ENCODE measurements at regions not wholly inside any gene's neighbourhood (a gene's known extent, or its start where the extent isn't known, plus 50 kb on each side); places are given as distances from the start of the nearest gene placed in this dataset.
"Not testable (repeated sequence)": the region's sequence is repeated elsewhere in the genome, so short reads cannot be mapped to it uniquely, and the experiment has no call there.

DNA sequence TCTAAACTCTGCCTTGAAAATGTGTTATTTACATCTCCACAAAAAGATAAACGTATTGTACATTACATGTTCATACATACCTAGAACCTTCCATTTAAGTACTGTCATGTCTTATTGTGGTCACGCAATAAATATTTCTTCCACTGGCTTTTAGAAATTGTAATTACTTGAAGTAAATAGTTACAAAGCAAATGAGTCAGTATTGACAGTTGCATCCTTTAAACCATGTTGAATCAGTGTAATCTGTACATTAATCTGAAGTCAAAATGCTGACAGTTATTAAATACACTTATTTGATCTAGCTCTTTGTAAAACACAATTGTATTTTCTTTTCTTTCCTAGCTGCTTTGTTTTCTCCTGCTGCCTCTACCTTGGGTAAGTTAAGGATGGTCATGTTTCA, 446.7 kb downstream of the EPHA5 start:
- POLR2A ChIA-PET: no interaction called here
- no peak for ATAC-seq
- Histone ChIP-seq H3K4me1 (ENCODE audit: control insufficient read depth, insufficient read depth, low read length) (no peaks in the 10 kb centered on the region), H3K27me3 (ENCODE audit: control insufficient read depth, insufficient read depth, low read length) (no peaks in the 10 kb centered on the region), H3K4me3 (ENCODE audit: low read depth in 2 of 2, low read length in 2 of 2) (no peak overlapping the region), H3K36me3 (ENCODE audit: control insufficient read depth, insufficient read depth, low read length) (no peaks in the 10 kb centered on the region), H3K27ac (ENCODE audit: low read length) (no peak overlapping the region), H3K9me3 (ENCODE audit: control insufficient read depth, insufficient read depth, low read depth, low read length) (no peaks in the 10 kb centered on the region)
- TF ChIP-seq POLR2AphosphoS5 (IDR thresholded peaks at IDR 0.05; ENCODE audit: low read depth, low read length) (no peak), SIN3A (IDR thresholded peaks at IDR 0.05; ENCODE audit: borderline replicate concordance, insufficient read depth, low read depth, low read length) (no peak), TCF7L2 (IDR thresholded peaks at IDR 0.05; ENCODE audit: low read depth, low read length) (no peak)
- TF ChIP-seq, protein P1, sequence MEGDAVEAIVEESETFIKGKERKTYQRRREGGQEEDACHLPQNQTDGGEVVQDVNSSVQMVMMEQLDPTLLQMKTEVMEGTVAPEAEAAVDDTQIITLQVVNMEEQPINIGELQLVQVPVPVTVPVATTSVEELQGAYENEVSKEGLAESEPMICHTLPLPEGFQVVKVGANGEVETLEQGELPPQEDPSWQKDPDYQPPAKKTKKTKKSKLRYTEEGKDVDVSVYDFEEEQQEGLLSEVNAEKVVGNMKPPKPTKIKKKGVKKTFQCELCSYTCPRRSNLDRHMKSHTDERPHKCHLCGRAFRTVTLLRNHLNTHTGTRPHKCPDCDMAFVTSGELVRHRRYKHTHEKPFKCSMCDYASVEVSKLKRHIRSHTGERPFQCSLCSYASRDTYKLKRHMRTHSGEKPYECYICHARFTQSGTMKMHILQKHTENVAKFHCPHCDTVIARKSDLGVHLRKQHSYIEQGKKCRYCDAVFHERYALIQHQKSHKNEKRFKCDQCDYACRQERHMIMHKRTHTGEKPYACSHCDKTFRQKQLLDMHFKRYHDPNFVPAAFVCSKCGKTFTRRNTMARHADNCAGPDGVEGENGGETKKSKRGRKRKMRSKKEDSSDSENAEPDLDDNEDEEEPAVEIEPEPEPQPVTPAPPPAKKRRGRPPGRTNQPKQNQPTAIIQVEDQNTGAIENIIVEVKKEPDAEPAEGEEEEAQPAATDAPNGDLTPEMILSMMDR (IDR thresholded peaks at IDR 0.05): no peak
- TF ChIP-seq, protein P2, sequence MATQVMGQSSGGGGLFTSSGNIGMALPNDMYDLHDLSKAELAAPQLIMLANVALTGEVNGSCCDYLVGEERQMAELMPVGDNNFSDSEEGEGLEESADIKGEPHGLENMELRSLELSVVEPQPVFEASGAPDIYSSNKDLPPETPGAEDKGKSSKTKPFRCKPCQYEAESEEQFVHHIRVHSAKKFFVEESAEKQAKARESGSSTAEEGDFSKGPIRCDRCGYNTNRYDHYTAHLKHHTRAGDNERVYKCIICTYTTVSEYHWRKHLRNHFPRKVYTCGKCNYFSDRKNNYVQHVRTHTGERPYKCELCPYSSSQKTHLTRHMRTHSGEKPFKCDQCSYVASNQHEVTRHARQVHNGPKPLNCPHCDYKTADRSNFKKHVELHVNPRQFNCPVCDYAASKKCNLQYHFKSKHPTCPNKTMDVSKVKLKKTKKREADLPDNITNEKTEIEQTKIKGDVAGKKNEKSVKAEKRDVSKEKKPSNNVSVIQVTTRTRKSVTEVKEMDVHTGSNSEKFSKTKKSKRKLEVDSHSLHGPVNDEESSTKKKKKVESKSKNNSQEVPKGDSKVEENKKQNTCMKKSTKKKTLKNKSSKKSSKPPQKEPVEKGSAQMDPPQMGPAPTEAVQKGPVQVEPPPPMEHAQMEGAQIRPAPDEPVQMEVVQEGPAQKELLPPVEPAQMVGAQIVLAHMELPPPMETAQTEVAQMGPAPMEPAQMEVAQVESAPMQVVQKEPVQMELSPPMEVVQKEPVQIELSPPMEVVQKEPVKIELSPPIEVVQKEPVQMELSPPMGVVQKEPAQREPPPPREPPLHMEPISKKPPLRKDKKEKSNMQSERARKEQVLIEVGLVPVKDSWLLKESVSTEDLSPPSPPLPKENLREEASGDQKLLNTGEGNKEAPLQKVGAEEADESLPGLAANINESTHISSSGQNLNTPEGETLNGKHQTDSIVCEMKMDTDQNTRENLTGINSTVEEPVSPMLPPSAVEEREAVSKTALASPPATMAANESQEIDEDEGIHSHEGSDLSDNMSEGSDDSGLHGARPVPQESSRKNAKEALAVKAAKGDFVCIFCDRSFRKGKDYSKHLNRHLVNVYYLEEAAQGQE (IDR thresholded peaks at IDR 0.05; ENCODE audit: insufficient read depth in 1 of 2, low read depth in 2 of 2, low read length in 1 of 2): no peak
- BruUV-seq (replicated peaks): no TSS peak
- in situ Hi-C loops (cut with HindIII; ENCODE audit: low pct_unique_long_range_greater_than_20kb, low sequenced_read_pairs) (no loop called here), intact Hi-C loops (cut with micrococcal nuclease; ENCODE audit: unreplicated experiment) (no loop called here)
- DNase-seq (ENCODE audit: low read depth, low spot score): no peak
- CTCF ChIA-PET: no interaction called here

GRCh38 chr4:65223074-65223473, 447.2 kb downstream of the EPHA5 start:
- intact Hi-C loops (cut with micrococcal nuclease; ENCODE audit: unreplicated experiment); H3K27ac ChIP-seq (ENCODE audit: low read length); ATAC-seq: not testable (repeated sequence)

DNA sequence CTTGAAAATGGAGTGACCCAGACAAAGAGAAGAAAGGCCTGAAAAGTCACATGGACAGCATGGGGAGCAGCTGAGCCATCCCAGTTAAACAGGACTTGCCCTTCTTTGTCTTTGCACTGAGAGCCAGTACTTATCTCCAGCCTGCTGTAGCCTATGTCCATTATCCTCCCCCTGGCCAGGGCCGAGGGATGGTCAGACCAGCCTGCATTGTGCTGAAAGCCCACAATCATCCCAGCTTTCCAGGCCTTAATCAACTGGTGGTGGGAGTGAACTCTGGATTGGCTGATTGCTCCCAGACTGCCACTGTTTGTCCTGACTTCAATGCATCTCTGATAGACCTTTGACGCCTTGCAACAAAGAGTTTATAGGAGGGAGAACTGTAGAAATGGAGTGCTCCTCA, 453.1 kb downstream of the EPHA5 start:
- Histone ChIP-seq H3K9me3 (ENCODE audit: control insufficient read depth, insufficient read depth, low read depth, low read length) (no peaks in the 10 kb centered on the region), H3K36me3 (ENCODE audit: control insufficient read depth, insufficient read depth, low read length) (no peaks in the 10 kb centered on the region), H3K4me1 (ENCODE audit: control insufficient read depth, insufficient read depth, low read length) (no peaks in the 10 kb centered on the region), H3K4me3 (ENCODE audit: low read depth in 2 of 2, low read length in 2 of 2) (no peak overlapping the region), H3K27me3 (ENCODE audit: control insufficient read depth, insufficient read depth, low read length) (no peaks in the 10 kb centered on the region), H3K27ac (ENCODE audit: low read length) (no peak overlapping the region)
- DNase-seq (ENCODE audit: low read depth, low spot score) (no peak), ATAC-seq (no peak)
- CTCF ChIA-PET: no interaction called here
- POLR2A ChIA-PET: no interaction called here
- in situ Hi-C loops (cut with HindIII; ENCODE audit: low pct_unique_long_range_greater_than_20kb, low sequenced_read_pairs) (no loop called here), intact Hi-C loops (cut with micrococcal nuclease; ENCODE audit: unreplicated experiment) (no loop called here)
- TF ChIP-seq SIN3A (IDR thresholded peaks at IDR 0.05; ENCODE audit: borderline replicate concordance, insufficient read depth, low read depth, low read length) (no peak), POLR2AphosphoS5 (IDR thresholded peaks at IDR 0.05; ENCODE audit: low read depth, low read length) (no peak), TCF7L2 (IDR thresholded peaks at IDR 0.05; ENCODE audit: low read depth, low read length) (no peak)
- TF ChIP-seq, protein P1 (IDR thresholded peaks at IDR 0.05): no peak
- TF ChIP-seq, protein P2 (IDR thresholded peaks at IDR 0.05; ENCODE audit: insufficient read depth in 1 of 2, low read depth in 2 of 2, low read length in 1 of 2): no peak
- BruUV-seq (replicated peaks): no TSS peak

More at GRCh38 chr4:65223074-65223473, 447.2 kb downstream of the EPHA5 start:
- DNase-seq (ENCODE audit: low read depth, low spot score); H3K4me3 ChIP-seq (ENCODE audit: low read depth in 2 of 2, low read length in 2 of 2); H3K9me3 ChIP-seq (ENCODE audit: control insufficient read depth, insufficient read depth, low read depth, low read length); in situ Hi-C loops (cut with HindIII; ENCODE audit: low pct_unique_long_range_greater_than_20kb, low sequenced_read_pairs); H3K4me1 ChIP-seq (ENCODE audit: control insufficient read depth, insufficient read depth, low read length); H3K27me3 ChIP-seq (ENCODE audit: control insufficient read depth, insufficient read depth, low read length); POLR2A ChIA-PET; BruUV-seq (replicated peaks); H3K36me3 ChIP-seq (ENCODE audit: control insufficient read depth, insufficient read depth, low read length); CTCF ChIA-PET: not testable (repeated sequence)

Data from Panc1 (cell line).